ENCODE measurements at regions not wholly inside any gene's neighbourhood (a gene's known extent, or its start where the extent isn't known, plus 50 kb on each side); places are given as distances from the start of the nearest gene placed in this dataset.
"Not testable (repeated sequence)": the region's sequence is repeated elsewhere in the genome, so short reads cannot be mapped to it uniquely, and the experiment has no call there.

DNA sequence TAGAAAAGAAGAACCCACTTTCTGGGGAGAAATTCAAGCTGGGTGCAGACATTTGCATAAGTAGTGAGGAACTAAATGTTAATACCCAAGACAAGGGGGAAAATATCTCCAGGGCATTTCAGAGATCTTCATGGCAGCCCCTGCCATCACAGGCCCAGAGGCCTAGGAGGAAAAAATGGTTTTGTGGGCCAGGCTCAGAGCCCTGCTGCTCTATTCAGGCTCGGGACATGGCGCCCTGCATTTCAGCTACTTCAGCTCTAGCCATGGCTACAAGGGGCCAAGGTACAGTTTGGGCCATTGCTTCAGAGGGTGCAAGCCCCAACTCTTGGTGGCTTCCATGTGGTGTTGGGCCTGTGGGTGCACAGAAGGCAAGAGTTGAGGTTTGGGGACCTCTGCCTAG is 131.1 kb upstream of the PLXNC1 start:
- not testable (repeated sequence) for TF ChIP-seq POLR2A (IDR thresholded peaks at IDR 0.05)
- TF ChIP-seq, protein P1, sequence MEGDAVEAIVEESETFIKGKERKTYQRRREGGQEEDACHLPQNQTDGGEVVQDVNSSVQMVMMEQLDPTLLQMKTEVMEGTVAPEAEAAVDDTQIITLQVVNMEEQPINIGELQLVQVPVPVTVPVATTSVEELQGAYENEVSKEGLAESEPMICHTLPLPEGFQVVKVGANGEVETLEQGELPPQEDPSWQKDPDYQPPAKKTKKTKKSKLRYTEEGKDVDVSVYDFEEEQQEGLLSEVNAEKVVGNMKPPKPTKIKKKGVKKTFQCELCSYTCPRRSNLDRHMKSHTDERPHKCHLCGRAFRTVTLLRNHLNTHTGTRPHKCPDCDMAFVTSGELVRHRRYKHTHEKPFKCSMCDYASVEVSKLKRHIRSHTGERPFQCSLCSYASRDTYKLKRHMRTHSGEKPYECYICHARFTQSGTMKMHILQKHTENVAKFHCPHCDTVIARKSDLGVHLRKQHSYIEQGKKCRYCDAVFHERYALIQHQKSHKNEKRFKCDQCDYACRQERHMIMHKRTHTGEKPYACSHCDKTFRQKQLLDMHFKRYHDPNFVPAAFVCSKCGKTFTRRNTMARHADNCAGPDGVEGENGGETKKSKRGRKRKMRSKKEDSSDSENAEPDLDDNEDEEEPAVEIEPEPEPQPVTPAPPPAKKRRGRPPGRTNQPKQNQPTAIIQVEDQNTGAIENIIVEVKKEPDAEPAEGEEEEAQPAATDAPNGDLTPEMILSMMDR (IDR thresholded peaks at IDR 0.05): not testable (repeated sequence)

Measured in lower leg skin (tissue), 3 donors.